Erythroblast (primary cell): ENCODE measurements at regions not wholly inside any gene's neighbourhood (a gene's known extent, or its start where the extent isn't known, plus 50 kb on each side); places are given as distances from the start of the nearest gene placed in this dataset.

Source experiments
- GATA1 ChIP-seq: IDR thresholded peaks from 2 replicates; pipeline ENCODE4 v1.6.1; 2011; ENCODE audit warnings: low read depth, mild to moderate bottlenecking, control low read depth, low read length, moderate library complexity
- POLR2A ChIP-seq: IDR thresholded peaks from 2 replicates; pipeline ENCODE4 v1.6.1; 2011; ENCODE audit warnings: mild to moderate bottlenecking, low read length

DNA sequence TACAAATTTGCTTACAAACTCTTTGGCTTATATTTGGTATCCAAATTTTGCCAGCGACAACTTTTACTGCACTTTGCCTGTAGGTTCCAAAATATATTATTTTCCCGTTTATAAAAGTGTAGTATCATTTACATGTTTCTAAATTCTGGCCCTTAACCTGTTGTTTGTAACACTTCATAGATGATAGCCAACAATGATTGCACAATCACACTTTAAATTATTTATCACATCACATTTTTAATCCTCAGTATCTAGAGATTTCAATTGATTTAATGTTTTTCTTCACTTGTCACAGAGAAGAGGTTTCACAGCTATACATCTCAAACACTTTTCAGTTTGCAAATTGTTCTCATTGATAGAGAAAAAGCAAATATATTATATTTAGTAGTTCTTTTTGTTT lies 1151.2 kb upstream of the EYS start:
- TF ChIP-seq POLR2A = no peak
- no peak for TF ChIP-seq GATA1
